ENCODE measurements at regions not wholly inside any gene's neighbourhood (a gene's known extent, or its start where the extent isn't known, plus 50 kb on each side); places are given as distances from the start of the nearest gene placed in this dataset.

DNA sequence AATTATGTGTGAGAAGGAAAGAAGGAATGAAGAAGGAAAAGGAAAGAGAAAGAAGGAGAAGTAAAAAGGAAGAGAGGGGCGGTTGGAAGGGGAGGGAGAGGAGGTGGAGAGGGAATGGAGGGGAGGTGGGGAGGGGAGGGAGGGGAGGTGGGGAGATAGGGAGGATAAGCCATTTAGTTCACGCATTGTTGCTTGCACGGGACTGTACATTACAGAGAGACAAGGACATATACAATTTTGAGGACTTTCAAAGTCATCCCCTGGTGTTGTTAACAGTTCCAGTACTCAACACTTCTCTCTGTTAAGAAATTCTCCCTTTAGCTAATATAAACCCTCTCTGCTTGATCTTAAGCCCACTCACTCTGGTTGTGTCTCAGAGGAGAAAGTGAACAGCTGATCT lies 312.5 kb downstream of the GRIN2B start:
- TF ChIP-seq RFX5 (IDR thresholded peaks at IDR 0.05; ENCODE audit: low read length) (no peak), SMC3 (IDR thresholded peaks at IDR 0.05; ENCODE audit: low read depth, low read length) (no peak), JUND (IDR thresholded peaks at IDR 0.05) (no peak), RXRA (IDR thresholded peaks at IDR 0.05; ENCODE audit: borderline replicate concordance, low read depth) (no peak), SIN3A (IDR thresholded peaks at IDR 0.05; ENCODE audit: borderline replicate concordance, low read depth, low read length) (no peak), FOXM1 (IDR thresholded peaks at IDR 0.05; ENCODE audit: low read depth) (no peak), RAD21 (IDR thresholded peaks at IDR 0.05; ENCODE audit: low read length) (no peak), TAF1 (IDR thresholded peaks at IDR 0.05; ENCODE audit: borderline replicate concordance, low read depth, low read length) (no peak), TEAD4 (IDR thresholded peaks at IDR 0.05; ENCODE audit: borderline replicate concordance, insufficient read depth) (no peak), MEF2A (IDR thresholded peaks at IDR 0.05; ENCODE audit: borderline replicate concordance, low read depth) (no peak), CHD2 (IDR thresholded peaks at IDR 0.05; ENCODE audit: low read length, partially characterized antibody) (no peak), POLR2AphosphoS5 (IDR thresholded peaks at IDR 0.05; ENCODE audit: low read depth, low read length) (no peak), MXI1 (IDR thresholded peaks at IDR 0.05; ENCODE audit: low read depth, low read length) (no peak), EP300 (IDR thresholded peaks at IDR 0.05; ENCODE audit: borderline replicate concordance in 1 of 2, low read depth in 1 of 2, low read length in 1 of 2) (no peak), FOXJ3 (CRISPR knock-in tag; IDR thresholded peaks at IDR 0.05) (no peak)
- TF ChIP-seq, protein P1, sequence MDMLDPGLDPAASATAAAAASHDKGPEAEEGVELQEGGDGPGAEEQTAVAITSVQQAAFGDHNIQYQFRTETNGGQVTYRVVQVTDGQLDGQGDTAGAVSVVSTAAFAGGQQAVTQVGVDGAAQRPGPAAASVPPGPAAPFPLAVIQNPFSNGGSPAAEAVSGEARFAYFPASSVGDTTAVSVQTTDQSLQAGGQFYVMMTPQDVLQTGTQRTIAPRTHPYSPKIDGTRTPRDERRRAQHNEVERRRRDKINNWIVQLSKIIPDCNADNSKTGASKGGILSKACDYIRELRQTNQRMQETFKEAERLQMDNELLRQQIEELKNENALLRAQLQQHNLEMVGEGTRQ (IDR thresholded peaks at IDR 0.05; ENCODE audit: borderline replicate concordance, low read depth, low read length): no peak
- TF ChIP-seq, protein P2, sequence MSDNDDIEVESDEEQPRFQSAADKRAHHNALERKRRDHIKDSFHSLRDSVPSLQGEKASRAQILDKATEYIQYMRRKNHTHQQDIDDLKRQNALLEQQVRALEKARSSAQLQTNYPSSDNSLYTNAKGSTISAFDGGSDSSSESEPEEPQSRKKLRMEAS (IDR thresholded peaks at IDR 0.05; ENCODE audit: low read depth): no peak
- TF ChIP-seq, protein P3, sequence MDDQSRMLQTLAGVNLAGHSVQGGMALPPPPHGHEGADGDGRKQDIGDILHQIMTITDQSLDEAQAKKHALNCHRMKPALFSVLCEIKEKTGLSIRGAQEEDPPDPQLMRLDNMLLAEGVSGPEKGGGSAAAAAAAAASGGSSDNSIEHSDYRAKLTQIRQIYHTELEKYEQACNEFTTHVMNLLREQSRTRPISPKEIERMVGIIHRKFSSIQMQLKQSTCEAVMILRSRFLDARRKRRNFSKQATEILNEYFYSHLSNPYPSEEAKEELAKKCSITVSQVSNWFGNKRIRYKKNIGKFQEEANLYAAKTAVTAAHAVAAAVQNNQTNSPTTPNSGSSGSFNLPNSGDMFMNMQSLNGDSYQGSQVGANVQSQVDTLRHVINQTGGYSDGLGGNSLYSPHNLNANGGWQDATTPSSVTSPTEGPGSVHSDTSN (IDR thresholded peaks at IDR 0.05): no peak
- Histone ChIP-seq H3K27me3 (ENCODE audit: insufficient read depth) (no peaks in the 10 kb centered on the region), H3K9me2 (no peaks in the 10 kb centered on the region), H3K4me1 (ENCODE audit: control insufficient read depth in 1 of 2, insufficient read depth in 2 of 2, low read depth in 1 of 2, low read length in 1 of 2) (no peaks in the 10 kb centered on the region), H3F3A (replicated peaks; ENCODE audit: insufficient read depth) (no peaks in the 10 kb centered on the region), H3K4me3 (ENCODE audit: low read depth in 2 of 2, low read length in 1 of 2) (no peak overlapping the region), H3K36me3 (replicated peaks in 1 of 2; ENCODE audit: control insufficient read depth in 1 of 2, insufficient read depth in 2 of 2, low read length in 1 of 2) (no peaks in the 10 kb centered on the region), H2AFZ (ENCODE audit: low read depth) (no peak overlapping the region), H3K9me3 (no peaks in the 10 kb centered on the region), H3K79me2 (ENCODE audit: insufficient read depth) (no peaks in the 10 kb centered on the region), H3K4me2 (no peak overlapping the region), H3K27ac (ENCODE audit: low read depth in 2 of 2, low read length in 1 of 2) (no peak overlapping the region), H3K9ac (no peak overlapping the region), H4K20me1 (ENCODE audit: insufficient read depth) (no peaks in the 10 kb centered on the region)
- ChIA-PET CTCF (interaction anchor here (0.7 to 1.5 kb wide), 3 partner anchors 8 to 413 kb away, joined by 3 to 7 read pairs (median 3); no protein-coding TSS in a partner anchor), POLR2A (no interaction called here)
- DNase-seq: no peak
- WGBS (ENCODE audit: low lambda C conversion rate): 20% methylated on average over 3 of the region's 3 CpGs

DNA sequence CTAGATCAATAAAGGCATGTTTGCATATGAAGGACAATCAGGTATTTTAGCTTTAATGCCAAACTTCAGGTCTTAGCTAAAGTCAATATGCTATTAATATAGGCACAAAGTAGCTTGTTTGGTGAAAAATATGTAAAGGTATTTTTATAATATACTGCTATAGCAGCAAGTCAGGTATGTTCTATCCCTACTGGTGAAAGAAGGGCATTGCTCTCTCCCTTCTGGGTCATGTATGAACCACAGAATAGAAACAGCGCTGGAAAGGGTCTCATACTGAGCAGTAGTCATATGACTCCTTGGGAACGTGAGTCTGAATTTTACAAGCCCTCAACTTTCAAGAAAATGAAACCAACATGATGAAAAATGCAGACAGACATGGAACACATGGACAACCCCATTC lies 314.6 kb downstream of the GRIN2B start:
- no peak for DNase-seq
- Histone ChIP-seq H3F3A (replicated peaks; ENCODE audit: insufficient read depth) (no peaks in the 10 kb centered on the region), H3K36me3 (replicated peaks in 1 of 2; ENCODE audit: control insufficient read depth in 1 of 2, insufficient read depth in 2 of 2, low read length in 1 of 2) (no peaks in the 10 kb centered on the region), H3K9me2 (no peaks in the 10 kb centered on the region), H4K20me1 (ENCODE audit: insufficient read depth) (no peaks in the 10 kb centered on the region), H3K4me3 (ENCODE audit: low read depth in 2 of 2, low read length in 1 of 2) (no peak overlapping the region), H3K9ac (no peak overlapping the region), H3K4me2 (no peak overlapping the region), H3K9me3 (no peaks in the 10 kb centered on the region), H3K79me2 (ENCODE audit: insufficient read depth) (no peaks in the 10 kb centered on the region), H3K27me3 (ENCODE audit: insufficient read depth) (no peaks in the 10 kb centered on the region), H3K4me1 (ENCODE audit: control insufficient read depth in 1 of 2, insufficient read depth in 2 of 2, low read depth in 1 of 2, low read length in 1 of 2) (no peaks in the 10 kb centered on the region), H2AFZ (ENCODE audit: low read depth) (no peak overlapping the region), H3K27ac (ENCODE audit: low read depth in 2 of 2, low read length in 1 of 2) (no peak overlapping the region)
- WGBS (ENCODE audit: low lambda C conversion rate): 0% methylated on average over 2 of the region's 2 CpGs
- CTCF ChIA-PET: interaction anchor here (1.0 kb wide), 1 partner anchor 132 kb away, joined by 4 read pairs; no protein-coding TSS in a partner anchor
- POLR2A ChIA-PET: no interaction called here
- TF ChIP-seq, protein P3 (IDR thresholded peaks at IDR 0.05): no peak
- TF ChIP-seq JUND (IDR thresholded peaks at IDR 0.05) (no peak), RFX5 (IDR thresholded peaks at IDR 0.05; ENCODE audit: low read length) (no peak), SIN3A (IDR thresholded peaks at IDR 0.05; ENCODE audit: borderline replicate concordance, low read depth, low read length) (no peak), FOXM1 (IDR thresholded peaks at IDR 0.05; ENCODE audit: low read depth) (no peak), POLR2AphosphoS5 (IDR thresholded peaks at IDR 0.05; ENCODE audit: low read depth, low read length) (no peak), RAD21 (IDR thresholded peaks at IDR 0.05; ENCODE audit: low read length) (no peak)
- TF ChIP-seq, protein P4, sequence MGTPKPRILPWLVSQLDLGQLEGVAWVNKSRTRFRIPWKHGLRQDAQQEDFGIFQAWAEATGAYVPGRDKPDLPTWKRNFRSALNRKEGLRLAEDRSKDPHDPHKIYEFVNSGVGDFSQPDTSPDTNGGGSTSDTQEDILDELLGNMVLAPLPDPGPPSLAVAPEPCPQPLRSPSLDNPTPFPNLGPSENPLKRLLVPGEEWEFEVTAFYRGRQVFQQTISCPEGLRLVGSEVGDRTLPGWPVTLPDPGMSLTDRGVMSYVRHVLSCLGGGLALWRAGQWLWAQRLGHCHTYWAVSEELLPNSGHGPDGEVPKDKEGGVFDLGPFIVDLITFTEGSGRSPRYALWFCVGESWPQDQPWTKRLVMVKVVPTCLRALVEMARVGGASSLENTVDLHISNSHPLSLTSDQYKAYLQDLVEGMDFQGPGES (IDR thresholded peaks at IDR 0.05; ENCODE audit: low read depth, low read length): no peak
- TF ChIP-seq, protein P1 (IDR thresholded peaks at IDR 0.05; ENCODE audit: borderline replicate concordance, low read depth, low read length): no peak
- TF ChIP-seq, protein P5, sequence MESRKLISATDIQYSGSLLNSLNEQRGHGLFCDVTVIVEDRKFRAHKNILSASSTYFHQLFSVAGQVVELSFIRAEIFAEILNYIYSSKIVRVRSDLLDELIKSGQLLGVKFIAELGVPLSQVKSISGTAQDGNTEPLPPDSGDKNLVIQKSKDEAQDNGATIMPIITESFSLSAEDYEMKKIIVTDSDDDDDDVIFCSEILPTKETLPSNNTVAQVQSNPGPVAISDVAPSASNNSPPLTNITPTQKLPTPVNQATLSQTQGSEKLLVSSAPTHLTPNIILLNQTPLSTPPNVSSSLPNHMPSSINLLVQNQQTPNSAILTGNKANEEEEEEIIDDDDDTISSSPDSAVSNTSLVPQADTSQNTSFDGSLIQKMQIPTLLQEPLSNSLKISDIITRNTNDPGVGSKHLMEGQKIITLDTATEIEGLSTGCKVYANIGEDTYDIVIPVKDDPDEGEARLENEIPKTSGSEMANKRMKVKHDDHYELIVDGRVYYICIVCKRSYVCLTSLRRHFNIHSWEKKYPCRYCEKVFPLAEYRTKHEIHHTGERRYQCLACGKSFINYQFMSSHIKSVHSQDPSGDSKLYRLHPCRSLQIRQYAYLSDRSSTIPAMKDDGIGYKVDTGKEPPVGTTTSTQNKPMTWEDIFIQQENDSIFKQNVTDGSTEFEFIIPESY (IDR thresholded peaks at IDR 0.05; ENCODE audit: borderline replicate concordance, low read depth): no peak

Measured in SK-N-SH (cell line).